ENCODE measurements at regions not wholly inside any gene's neighbourhood (a gene's known extent, or its start where the extent isn't known, plus 50 kb on each side); places are given as distances from the start of the nearest gene placed in this dataset.

DNA sequence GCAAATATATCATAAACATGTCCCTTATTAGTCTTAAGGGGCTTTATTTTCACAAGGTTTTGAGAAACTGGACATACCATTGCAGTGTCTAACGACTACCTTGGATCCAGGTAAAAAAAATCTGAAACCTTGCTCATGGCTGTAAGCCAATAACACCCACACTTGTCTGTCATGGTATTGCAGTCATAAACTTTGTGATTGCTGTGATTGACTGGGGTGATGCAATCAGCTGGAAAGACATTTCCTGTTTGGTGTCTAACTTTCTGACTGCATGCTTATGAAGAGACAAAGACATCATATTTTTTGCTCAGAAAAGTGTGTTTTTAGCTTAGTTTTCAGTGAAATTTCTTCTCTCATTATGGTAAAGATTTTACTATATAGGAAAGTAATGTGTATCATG lies 635.0 kb downstream of the TSN start:
- no peak for TF ChIP-seq CTCF (conservative IDR thresholded peaks at IDR 0.05; ENCODE audit: low read depth)
- peak; percentile 64 for DNase-seq (ENCODE audit: low spot score)
- H3K27ac ChIP-seq: no peak overlapping the region
- POLR2A ChIA-PET (ENCODE audit: low non-redundant PET): no interaction called here
- CTCF ChIA-PET: interaction anchor here (0.5 to 0.7 kb wide), 2 partner anchors 24 to 145 kb away, joined by 3 read pairs; no protein-coding TSS in a partner anchor

DNA sequence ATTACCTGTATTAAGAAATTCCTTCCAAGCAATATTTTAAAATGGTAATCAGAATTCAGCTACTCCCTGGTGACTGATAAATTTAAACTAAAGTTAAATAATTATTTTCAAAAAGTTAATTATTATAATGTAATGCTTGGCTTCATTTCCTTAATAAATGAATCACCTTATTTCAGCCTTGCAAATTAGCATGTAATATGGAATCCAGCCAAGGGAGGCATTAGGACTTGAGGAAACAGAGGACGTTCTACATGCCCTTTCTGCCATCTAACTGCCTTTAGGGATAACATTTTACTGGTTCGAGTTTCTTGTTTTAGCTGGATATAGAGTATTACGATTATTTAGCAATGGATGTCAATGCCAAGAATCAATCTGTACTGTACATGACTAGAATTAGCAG lies 636.3 kb downstream of the TSN start:
- POLR2A ChIA-PET (ENCODE audit: low non-redundant PET): no interaction called here
- DNase-seq (ENCODE audit: low spot score): no peak
- TF ChIP-seq CTCF (conservative IDR thresholded peaks at IDR 0.05; ENCODE audit: low read depth): no peak
- CTCF ChIA-PET: interaction anchor here (0.8 kb wide), 1 partner anchor 124 kb away, joined by 3 read pairs; no protein-coding TSS in a partner anchor
- H3K27ac ChIP-seq: no peak overlapping the region

GRCh38 chr2:122395687-122396086 lies 640.2 kb downstream of the TSN start:
- CTCF ChIA-PET: no interaction called here
- no peak for DNase-seq (ENCODE audit: low spot score)
- H3K27ac ChIP-seq: no peak overlapping the region
- no peak for TF ChIP-seq CTCF (conservative IDR thresholded peaks at IDR 0.05; ENCODE audit: low read depth)
- POLR2A ChIA-PET (ENCODE audit: low non-redundant PET): no interaction called here

GRCh38 chr2:122411231-122411630 lies 655.8 kb downstream of the TSN start:
- DNase-seq (ENCODE audit: low spot score): no peak
- ChIA-PET CTCF (no interaction called here), POLR2A (ENCODE audit: low non-redundant PET) (no interaction called here)
- TF ChIP-seq CTCF (conservative IDR thresholded peaks at IDR 0.05; ENCODE audit: low read depth): no peak
- H3K27ac ChIP-seq: no peak overlapping the region

DNA sequence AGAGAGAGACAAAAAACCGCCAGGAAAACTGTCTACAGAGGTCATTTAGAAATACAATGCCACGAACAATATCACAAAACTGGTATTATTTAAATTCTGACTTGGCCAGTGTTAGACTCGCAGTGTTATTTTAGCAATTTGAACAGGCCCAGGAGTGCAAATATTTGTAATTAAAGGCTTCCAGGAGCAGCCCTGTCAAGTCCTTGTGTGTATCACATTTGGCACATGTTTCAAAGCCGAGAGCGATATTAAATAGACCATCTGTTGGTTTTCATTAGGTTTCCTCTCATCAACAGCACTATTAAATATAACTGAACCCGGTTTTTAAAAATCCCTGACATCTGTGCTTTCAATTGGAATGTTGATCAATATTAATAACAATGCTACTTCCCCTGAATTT lies 656.9 kb downstream of the TSN start:
- DNase-seq (ENCODE audit: low spot score): no peak
- ChIA-PET CTCF (no interaction called here), POLR2A (ENCODE audit: low non-redundant PET) (no interaction called here)

DNA sequence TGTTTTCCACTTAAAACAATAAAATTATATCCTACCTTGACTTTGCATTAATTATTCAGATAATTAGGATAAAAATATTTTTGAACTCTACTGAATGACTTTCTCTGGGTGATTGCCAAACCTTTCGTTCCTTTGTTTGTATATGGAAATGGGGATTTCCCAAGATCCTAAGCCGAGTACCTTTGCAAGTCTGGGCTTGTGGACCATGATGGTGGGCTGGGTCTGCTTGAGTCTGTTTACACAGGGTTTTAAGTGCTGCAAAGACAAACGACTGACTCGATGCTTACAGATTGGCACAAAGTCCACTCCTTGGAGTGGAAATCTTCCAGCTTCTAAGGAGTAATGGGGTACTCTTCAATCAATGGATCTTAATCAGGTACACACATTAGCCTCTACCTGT lies 659.5 kb downstream of the TSN start:
- CTCF ChIA-PET: interaction anchor here (0.6 kb wide), 1 partner anchor 24 kb away, joined by 3 read pairs; no protein-coding TSS in a partner anchor
- TF ChIP-seq CTCF (conservative IDR thresholded peaks at IDR 0.05; ENCODE audit: low read depth): no peak
- peak; percentile 61 for DNase-seq (ENCODE audit: low spot score)
- POLR2A ChIA-PET (ENCODE audit: low non-redundant PET): no interaction called here
- no peak overlapping the region for H3K27ac ChIP-seq

More for the DNA sequence above, 656.9 kb downstream of the TSN start:
- H3K27ac ChIP-seq: no peak overlapping the region
- TF ChIP-seq CTCF (conservative IDR thresholded peaks at IDR 0.05; ENCODE audit: low read depth): no peak

GRCh38 chr2:122417114-122417513 lies 661.7 kb downstream of the TSN start:
- DNase-seq (ENCODE audit: low spot score): no peak
- H3K27ac ChIP-seq: no peak overlapping the region
- ChIA-PET POLR2A (ENCODE audit: low non-redundant PET) (no interaction called here), CTCF (no interaction called here)
- TF ChIP-seq CTCF (conservative IDR thresholded peaks at IDR 0.05; ENCODE audit: low read depth): no peak
